Fibroblast of pulmonary artery (primary cell): ENCODE measurements at regions not wholly inside any gene's neighbourhood (a gene's known extent, or its start where the extent isn't known, plus 50 kb on each side); places are given as distances from the start of the nearest gene placed in this dataset.
"Not testable (repeated sequence)": the region's sequence is repeated elsewhere in the genome, so short reads cannot be mapped to it uniquely, and the experiment has no call there.

Experiments used
- DNase-seq: peaks from one replicate; pipeline ENCODE4 v3.0.0-alpha.2; 2010; ENCODE audit warnings: low read depth
- H3K4me3 ChIP-seq: replicated peaks from 2 replicates; pipeline ENCODE4 v1.5.1; 2011; ENCODE audit warnings: low read depth, mild to moderate bottlenecking, control low read depth, low read length, moderate library complexity
- CTCF ChIP-seq: IDR thresholded peaks from 2 replicates; pipeline ENCODE4 v1.5.1; 2011; ENCODE audit warnings: mild to moderate bottlenecking, control low read depth, low read length, inconsistent platforms; ENCODE audit errors: missing control alignments

GRCh38 chr2:215866606-215867005, 146.7 kb downstream of the MREG start:
- no peak for TF ChIP-seq CTCF
- no peak for DNase-seq
- no peak overlapping the region for H3K4me3 ChIP-seq

- no peak for DNase-seq
- no peak for TF ChIP-seq CTCF
- no peak overlapping the region for H3K4me3 ChIP-seq
Measured at GRCh38 chr2:215863687-215864086, 149.7 kb downstream of the MREG start.

- DNase-seq, result no peak
- no peak for TF ChIP-seq CTCF
- H3K4me3 ChIP-seq, result no peak overlapping the region
Measured at GRCh38 chr2:215862351-215862771, 151.0 kb downstream of the MREG start.

DNA sequence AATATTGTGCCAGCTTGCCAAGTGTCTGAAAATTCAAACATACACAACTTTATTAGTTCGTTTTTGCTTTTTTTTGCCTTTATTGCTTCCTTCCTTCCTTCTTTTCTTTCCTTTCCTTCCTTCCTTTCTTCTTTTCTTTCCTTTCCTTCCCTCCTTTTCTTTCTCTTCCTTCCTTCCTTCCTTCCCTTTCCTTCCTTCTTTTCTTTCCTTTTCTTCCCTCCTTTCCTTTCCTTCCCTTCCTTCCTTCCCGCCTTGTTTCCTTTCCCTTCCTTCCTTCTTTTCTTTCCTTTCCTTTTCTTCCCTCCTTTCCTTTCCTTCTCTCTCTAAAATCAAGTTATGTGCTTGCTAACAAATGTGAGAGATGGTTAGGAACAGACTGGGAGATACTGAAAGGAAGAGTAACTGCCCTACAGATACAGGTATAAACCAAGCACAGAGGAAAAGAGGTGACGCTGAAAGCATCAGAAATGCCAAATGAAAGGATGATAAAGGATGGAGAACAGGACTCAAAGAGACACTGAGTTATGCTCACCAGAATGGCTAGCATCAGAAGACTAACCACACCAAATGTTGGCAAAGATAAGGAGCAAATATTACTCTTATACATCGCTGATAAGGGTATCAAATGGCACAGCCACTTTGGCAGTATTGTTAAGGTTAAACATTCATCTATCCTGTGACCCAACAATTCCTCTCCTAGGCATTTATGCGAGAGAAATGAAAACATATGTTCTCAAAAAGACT, 151.6 kb downstream of the MREG start:
- TF ChIP-seq CTCF, result no peak
- H3K4me3 ChIP-seq, result no peak overlapping the region
- DNase-seq, result no peak

GRCh38 chr2:215856080-215856479, 157.3 kb downstream of the MREG start:
- TF ChIP-seq CTCF, result no peak
- no peak for DNase-seq
- no peak overlapping the region for H3K4me3 ChIP-seq

- not testable (repeated sequence) for H3K4me3 ChIP-seq
Measured at GRCh38 chr2:215855308-215855707, 158.0 kb downstream of the MREG start.

DNA sequence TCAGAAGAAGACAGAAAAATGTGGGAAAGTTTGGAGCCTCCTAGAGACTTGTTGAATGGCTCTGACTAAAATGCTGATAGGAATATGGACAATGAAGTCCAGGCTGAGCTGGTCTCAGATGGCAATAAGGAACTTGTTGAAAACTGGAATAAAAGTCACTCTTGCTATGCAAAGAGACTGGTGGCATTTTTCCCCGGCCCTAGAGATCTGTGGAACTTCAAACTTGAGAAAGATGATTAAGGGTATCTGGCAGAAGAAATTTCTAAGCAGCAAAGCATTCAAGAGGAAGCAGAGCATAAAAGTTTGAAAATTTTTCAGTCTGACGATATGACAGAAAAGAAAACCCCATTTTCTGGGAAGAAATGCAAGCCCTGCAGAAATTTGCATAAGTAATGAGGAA, 159.3 kb downstream of the MREG start:
- DNase-seq, result no peak
- TF ChIP-seq CTCF, result no peak
- H3K4me3 ChIP-seq, result no peak overlapping the region

More at GRCh38 chr2:215855308-215855707, 158.0 kb downstream of the MREG start:
- DNase-seq, result not testable (repeated sequence)
